ENCODE measurements at regions not wholly inside any gene's neighbourhood (a gene's known extent, or its start where the extent isn't known, plus 50 kb on each side); places are given as distances from the start of the nearest gene placed in this dataset.

DNA sequence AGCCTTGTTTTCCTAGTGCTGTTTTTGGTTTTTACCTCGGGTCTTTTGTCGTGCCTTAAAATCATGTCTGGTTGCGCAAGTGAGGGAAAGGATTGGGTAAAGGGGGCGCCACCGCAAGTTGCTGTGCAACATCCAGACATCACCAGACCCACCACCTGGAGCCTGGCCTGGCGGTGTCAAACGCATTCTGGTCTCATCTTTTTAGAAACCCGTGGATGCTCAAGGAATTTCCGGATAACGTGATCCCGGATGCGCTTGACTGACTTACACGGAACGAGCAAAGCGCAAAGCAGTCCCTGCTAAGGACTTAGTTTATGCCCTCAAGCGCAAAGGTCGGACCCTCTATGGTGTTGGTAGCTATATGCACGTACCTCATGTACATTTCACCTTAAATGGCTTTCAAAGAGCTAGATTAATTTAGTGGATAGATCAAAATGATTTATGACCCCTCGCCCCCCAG is 105.2 kb downstream of the OR2B2 start (continued):
- TF ChIP-seq ZNF749 (CRISPR knock-in tag; IDR thresholded peaks at IDR 0.05; ENCODE audit: borderline replicate concordance) (no peak), ZBTB8A (CRISPR knock-in tag; IDR thresholded peaks at IDR 0.05; ENCODE audit: borderline replicate concordance, low read depth) (no peak), THAP11 (CRISPR knock-in tag; IDR thresholded peaks at IDR 0.05) (no peak; the same call in 1 of the 2 replicates), TBX2 (CRISPR knock-in tag; IDR thresholded peaks at IDR 0.05; ENCODE audit: borderline replicate concordance) (peak; percentile 36; the same call in 1 of the 2 replicates), ZFP36 (IDR thresholded peaks at IDR 0.05; ENCODE audit: borderline replicate concordance, low read depth, low read length, partially characterized antibody) (no peak), SP140L (CRISPR knock-in tag; IDR thresholded peaks at IDR 0.05; ENCODE audit: borderline replicate concordance) (no peak), ZHX2 (IDR thresholded peaks at IDR 0.05; ENCODE audit: low read depth) (no peak), ZHX2 (CRISPR knock-in tag; IDR thresholded peaks at IDR 0.05; ENCODE audit: borderline replicate concordance) (0 out of 2 replicates have a peak, but pooled peaks have one; percentile 35), ZFYVE20 (CRISPR knock-in tag; IDR thresholded peaks at IDR 0.05; ENCODE audit: borderline replicate concordance, low read depth) (no peak), HNF1A (IDR thresholded peaks at IDR 0.05; ENCODE audit: low read depth) (no peak), HNF1A (CRISPR knock-in tag; IDR thresholded peaks at IDR 0.05; ENCODE audit: borderline replicate concordance) (no peak), BRF2 (CRISPR knock-in tag; IDR thresholded peaks at IDR 0.05) (no peak), ZNF547 (CRISPR knock-in tag; IDR thresholded peaks at IDR 0.05) (0 out of 2 replicates have a peak, but pooled peaks have one; percentile 14), ZNF337 (CRISPR knock-in tag; IDR thresholded peaks at IDR 0.05; ENCODE audit: borderline replicate concordance, low read depth) (no peak), ZNF724P (CRISPR knock-in tag; IDR thresholded peaks at IDR 0.05; ENCODE audit: borderline replicate concordance) (no peak), HMGA1 (CRISPR knock-in tag; conservative IDR thresholded peaks at IDR 0.05) (no peak)
- TF ChIP-seq, protein P1, sequence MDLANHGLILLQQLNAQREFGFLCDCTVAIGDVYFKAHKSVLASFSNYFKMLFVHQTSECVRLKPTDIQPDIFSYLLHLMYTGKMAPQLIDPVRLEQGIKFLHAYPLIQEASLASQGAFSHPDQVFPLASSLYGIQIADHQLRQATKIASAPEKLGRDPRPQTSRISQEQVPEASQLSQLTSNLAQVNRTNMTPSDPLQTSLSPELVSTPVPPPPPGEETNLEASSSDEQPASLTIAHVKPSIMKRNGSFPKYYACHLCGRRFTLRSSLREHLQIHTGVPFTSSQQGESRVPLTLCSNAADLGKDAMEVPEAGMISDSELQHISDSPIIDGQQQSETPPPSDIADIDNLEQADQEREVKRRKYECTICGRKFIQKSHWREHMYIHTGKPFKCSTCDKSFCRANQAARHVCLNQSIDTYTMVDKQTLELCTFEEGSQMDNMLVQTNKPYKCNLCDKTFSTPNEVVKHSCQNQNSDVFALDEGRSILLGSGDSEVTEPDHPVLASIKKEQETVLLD (CRISPR knock-in tag; IDR thresholded peaks at IDR 0.05; ENCODE audit: low read depth): no peak

Measured in HepG2 (cell line).